HCT116 (cell line): ENCODE measurements at regions not wholly inside any gene's neighbourhood (a gene's known extent, or its start where the extent isn't known, plus 50 kb on each side); places are given as distances from the start of the nearest gene placed in this dataset.

Source experiments
- ATAC-seq: fragments of 200-7000 bp; cut with Tn5 transposase; 2 replicates; pipeline ENCODE4 v1.9.1; 2020; ENCODE audit warnings: mild to moderate bottlenecking, moderate library complexity
- BruUV-seq: library from RNA; stranded (reverse); fragments of 400-500 nt; replicated peaks from 2 replicates; lab custom pipeline; 2021; lab: Mats Ljungman, UMichigan
- CTCF ChIA-PET: fragments of 300-600 bp; sonication (Branson Sonifier 250); formaldehyde crosslinking; loops from one replicate; lab custom pipeline; 2021; ENCODE audit warnings: antibody characterized with exemption; lab: Charles Lee
- POLR2A ChIA-PET: fragments of 300-600, 350-600 bp; sonication (Branson Sonifier 250); formaldehyde crosslinking; loops from one replicate; lab custom pipeline; 2021; ENCODE audit warnings: antibody characterized with exemption; lab: Charles Lee
- RAD21 ChIA-PET, 2 experiments: fragments of 300-600 bp; sonication (Branson Sonifier 250); formaldehyde crosslinking; loops; one replicate each; lab custom pipeline; 2023; ENCODE audit warnings: low total read pairs in 2 of 2; ENCODE audit not compliant: uncharacterized antibody in 2 of 2, unreplicated experiment in 2 of 2, low non-redundant PET in 1 of 2; lab: Charles Lee
- DNase-seq: peaks from one replicate; pipeline ENCODE4 v3.0.0-alpha.2; 2010; ENCODE audit warnings: low read depth, low spot score
- H2AFZ ChIP-seq: fragments of 200-600 bp; shearing (Covaris generic), sonication (generic); 2 replicates; pipeline ENCODE4 v1.6.1; 2017; ENCODE audit warnings: low read depth, mixed run types, mixed read lengths, antibody characterized with exemption, low read length; ENCODE audit not compliant: poor library complexity, severe bottlenecking
- H3K27ac ChIP-seq: 2 replicates; pipeline ENCODE4 v1.5.1; 2012; ENCODE audit warnings: low read depth, low read length
- H3K27me3 ChIP-seq: fragments of 200-600 bp; sonication (generic); 2 replicates; pipeline ENCODE4 v1.6.1; 2016; ENCODE audit warnings: mixed run types, low read length, mixed read lengths; ENCODE audit not compliant: insufficient read depth
- H3K36me3 ChIP-seq, 2 experiments: fragments of 200-500 bp in 1 of 2; fragments of 200-600 bp in 1 of 2; sonication (Bioruptor generic) in 1 of 2; sonication (generic) in 1 of 2; 2 replicates each; pipeline versions ENCODE4 v1.5.1 to v1.6.1; 2014 to 2016; ENCODE audit warnings: low read length in 2 of 2, inconsistent platforms in 1 of 2, mixed read lengths in 1 of 2, mixed run types in 1 of 2; ENCODE audit not compliant: insufficient read depth in 2 of 2, control insufficient read depth in 1 of 2
- H3K4me1 ChIP-seq, 2 experiments: fragments of 200-600 bp in 1 of 2; sonication (generic) in 1 of 2; 2 replicates each; pipeline versions ENCODE4 v1.5.1 to v1.6.1; 2012 to 2017; ENCODE audit warnings: low read length in 2 of 2, inconsistent platforms in 1 of 2, mild to moderate bottlenecking in 1 of 2, mixed read lengths in 1 of 2, mixed run types in 1 of 2, moderate library complexity in 1 of 2; ENCODE audit not compliant: insufficient read depth in 2 of 2, control insufficient read depth in 1 of 2
- H3K4me2 ChIP-seq: fragments of 200-600 bp; sonication (generic); 2 replicates; pipeline ENCODE4 v1.6.1; 2017; ENCODE audit warnings: mixed run types, low read length, mixed read lengths
- H3K4me3 ChIP-seq, 2 experiments: fragments of 200-600 bp in 1 of 2; sonication (generic) in 1 of 2; replicated peaks in 1 of 2; 2 replicates each; pipeline ENCODE4 v1.5.1; 2011 to 2016; ENCODE audit warnings: low read length in 2 of 2, control low read depth in 1 of 2, low read depth in 1 of 2, mild to moderate bottlenecking in 1 of 2, mixed read lengths in 1 of 2, mixed run types in 1 of 2
- H3K79me2 ChIP-seq: fragments of 200-600 bp; sonication (generic); 2 replicates; pipeline ENCODE4 v1.6.1; 2017; ENCODE audit warnings: mild to moderate bottlenecking, mixed run types, low read length, moderate library complexity, mixed read lengths; ENCODE audit not compliant: insufficient read depth
- H3K9ac ChIP-seq: fragments of 200-600 bp; sonication (generic); 2 replicates; pipeline ENCODE4 v1.6.1; 2016; ENCODE audit warnings: low read length, mixed read lengths
- H3K9me2 ChIP-seq: fragments of 200-600 bp; sonication (generic), shearing (Covaris generic); 2 replicates; pipeline ENCODE4 v1.6.1; 2017; ENCODE audit warnings: mixed run types, mild to moderate bottlenecking, moderate library complexity; ENCODE audit not compliant: insufficient read depth
- H3K9me3 ChIP-seq, 2 experiments: fragments of 200-500 bp in 1 of 2; fragments of 200-600 bp in 1 of 2; sonication (Bioruptor generic) in 1 of 2; sonication (generic) in 1 of 2; 2 replicates each; pipeline ENCODE4 v1.6.1; 2014 to 2017; ENCODE audit warnings: low read length in 2 of 2, mixed read lengths in 2 of 2, inconsistent platforms in 1 of 2, low read depth in 1 of 2, mild to moderate bottlenecking in 1 of 2, mixed run types in 1 of 2, moderate library complexity in 1 of 2; ENCODE audit not compliant: control insufficient read depth in 1 of 2, insufficient read depth in 1 of 2
- H4K20me1 ChIP-seq: fragments of 200-600 bp; sonication (generic), shearing (Covaris generic); 2 replicates; pipeline ENCODE4 v1.6.1; 2017; ENCODE audit warnings: mixed run types, mild to moderate bottlenecking, moderate library complexity; ENCODE audit not compliant: insufficient read depth
- CBX3 ChIP-seq: IDR thresholded peaks from 2 replicates; pipeline ENCODE4 v1.6.1; 2012; ENCODE audit warnings: low read depth
- CTCF ChIP-seq, 3 experiments: fragments of 200-600 bp in 1 of 3; sonication (generic) in 1 of 3; IDR thresholded peaks in 2 of 3; conservative IDR thresholded peaks in 1 of 3; 2 replicates each; pipeline ENCODE4 v1.5.1; 2012 to 2017; ENCODE audit warnings: low read depth in 2 of 3, low read length in 2 of 3, antibody characterized with exemption in 1 of 3, borderline replicate concordance in 1 of 3, control low read depth in 1 of 3, mild to moderate bottlenecking in 1 of 3, mixed read lengths in 1 of 3, mixed run types in 1 of 3, moderate library complexity in 1 of 3; ENCODE audit not compliant: insufficient read depth in 1 of 3
- RAD21 ChIP-seq: IDR thresholded peaks from 2 replicates; pipeline ENCODE4 v1.6.1; 2012; ENCODE audit warnings: low read depth, mild to moderate bottlenecking
- SIN3A ChIP-seq: IDR thresholded peaks from 2 replicates; pipeline ENCODE4 v1.6.1; 2012; ENCODE audit warnings: low read depth
- intact Hi-C: fragments of 100-400 bp; cut with micrococcal nuclease; formaldehyde crosslinking; loops from 2 replicates; pipeline ENCODE4 v1.10.0; 2022
- TF ChIP-seq, protein P1 (sequence below): IDR thresholded peaks from 2 replicates; pipeline ENCODE4 v1.6.1; 2012
- TF ChIP-seq, protein P2 (sequence below): IDR thresholded peaks from 2 replicates; pipeline ENCODE4 v1.6.1; 2012; ENCODE audit warnings: low read depth

DNA sequence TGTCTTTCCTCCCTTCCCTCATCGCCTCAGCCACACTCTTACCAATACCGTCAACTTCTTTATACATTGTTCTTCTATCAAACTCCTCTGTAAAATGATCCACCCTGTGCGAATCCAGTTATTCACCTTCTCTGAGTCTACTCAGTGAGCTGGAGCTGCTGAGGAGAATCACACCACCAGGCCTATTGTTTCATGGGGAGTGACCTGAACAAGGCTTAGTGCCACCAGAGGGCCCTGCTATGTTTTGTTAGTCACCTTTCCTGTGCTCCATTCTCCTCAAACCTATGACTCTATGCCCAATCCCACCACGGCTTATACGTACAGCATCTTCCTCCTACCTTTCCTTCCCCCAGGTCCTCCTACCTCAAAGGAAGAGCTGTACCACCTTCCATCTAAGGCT, 50.4 kb upstream of the MED12L start:
- no peaks in the 10 kb centered on the region for H3K79me2 ChIP-seq
- TF ChIP-seq CTCF (IDR thresholded peaks at IDR 0.05 in 2 of 3, conservative IDR thresholded peaks at IDR 0.05 in 1 of 3; ENCODE audit: borderline replicate concordance in 1 of 3, insufficient read depth in 1 of 3, low read depth in 2 of 3, low read length in 2 of 3) (no peak), SIN3A (no peak), RAD21 (no peak), CBX3 (no peak)
- TF ChIP-seq, protein P1, sequence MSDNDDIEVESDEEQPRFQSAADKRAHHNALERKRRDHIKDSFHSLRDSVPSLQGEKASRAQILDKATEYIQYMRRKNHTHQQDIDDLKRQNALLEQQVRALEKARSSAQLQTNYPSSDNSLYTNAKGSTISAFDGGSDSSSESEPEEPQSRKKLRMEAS, result no peak
- TF ChIP-seq, protein P2, sequence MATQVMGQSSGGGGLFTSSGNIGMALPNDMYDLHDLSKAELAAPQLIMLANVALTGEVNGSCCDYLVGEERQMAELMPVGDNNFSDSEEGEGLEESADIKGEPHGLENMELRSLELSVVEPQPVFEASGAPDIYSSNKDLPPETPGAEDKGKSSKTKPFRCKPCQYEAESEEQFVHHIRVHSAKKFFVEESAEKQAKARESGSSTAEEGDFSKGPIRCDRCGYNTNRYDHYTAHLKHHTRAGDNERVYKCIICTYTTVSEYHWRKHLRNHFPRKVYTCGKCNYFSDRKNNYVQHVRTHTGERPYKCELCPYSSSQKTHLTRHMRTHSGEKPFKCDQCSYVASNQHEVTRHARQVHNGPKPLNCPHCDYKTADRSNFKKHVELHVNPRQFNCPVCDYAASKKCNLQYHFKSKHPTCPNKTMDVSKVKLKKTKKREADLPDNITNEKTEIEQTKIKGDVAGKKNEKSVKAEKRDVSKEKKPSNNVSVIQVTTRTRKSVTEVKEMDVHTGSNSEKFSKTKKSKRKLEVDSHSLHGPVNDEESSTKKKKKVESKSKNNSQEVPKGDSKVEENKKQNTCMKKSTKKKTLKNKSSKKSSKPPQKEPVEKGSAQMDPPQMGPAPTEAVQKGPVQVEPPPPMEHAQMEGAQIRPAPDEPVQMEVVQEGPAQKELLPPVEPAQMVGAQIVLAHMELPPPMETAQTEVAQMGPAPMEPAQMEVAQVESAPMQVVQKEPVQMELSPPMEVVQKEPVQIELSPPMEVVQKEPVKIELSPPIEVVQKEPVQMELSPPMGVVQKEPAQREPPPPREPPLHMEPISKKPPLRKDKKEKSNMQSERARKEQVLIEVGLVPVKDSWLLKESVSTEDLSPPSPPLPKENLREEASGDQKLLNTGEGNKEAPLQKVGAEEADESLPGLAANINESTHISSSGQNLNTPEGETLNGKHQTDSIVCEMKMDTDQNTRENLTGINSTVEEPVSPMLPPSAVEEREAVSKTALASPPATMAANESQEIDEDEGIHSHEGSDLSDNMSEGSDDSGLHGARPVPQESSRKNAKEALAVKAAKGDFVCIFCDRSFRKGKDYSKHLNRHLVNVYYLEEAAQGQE, result no peak
- TF ChIP-seq, all 23 proteins: peak for 0
- DNase-seq (no peak), ATAC-seq (peak; percentile 67; the same call in 1 of the 2 replicates)
- Histone ChIP-seq H3K9ac (no peak overlapping the region), H3K27ac (no peak overlapping the region), H3K4me2 (no peak overlapping the region), H3K36me3 (no peaks in the 10 kb centered on the region), H2AFZ (no peak overlapping the region), H3K4me1 (peaks cover 6 to 11% of the 10 kb centered on the region in 2 experiments), H3K4me3 (no peak overlapping the region), H3K9me2 (no peaks in the 10 kb centered on the region), H4K20me1 (no peaks in the 10 kb centered on the region), H3K27me3 (no peaks in the 10 kb centered on the region), H3K9me3 (no peaks in the 10 kb centered on the region)
- ChIA-PET CTCF (no interaction called here), POLR2A (no interaction called here), RAD21 (no interaction called here)
- intact Hi-C loops, result no loop called here
- no TSS peak for BruUV-seq
